NB4 (cell line): ENCODE measurements at regions not wholly inside any gene's neighbourhood (a gene's known extent, or its start where the extent isn't known, plus 50 kb on each side); places are given as distances from the start of the nearest gene placed in this dataset.

ENCODE experiments used
- DNase-seq: peaks from one replicate; pipeline ENCODE4 v3.0.0; 2010; ENCODE audit warnings: low read depth
- H3K4me3 ChIP-seq: one replicate; pipeline ENCODE4 v1.5.1; 2011; ENCODE audit warnings: mild to moderate bottlenecking, low read depth, low read length, moderate library complexity
- MYC ChIP-seq: IDR thresholded peaks from 2 replicates; pipeline ENCODE4 v1.6.1; 2011; ENCODE audit warnings: low read depth, low read length
- POLR2A ChIP-seq: IDR thresholded peaks from 2 replicates; pipeline ENCODE4 v1.6.1; 2011; ENCODE audit warnings: mild to moderate bottlenecking; ENCODE audit not compliant: insufficient read length; ENCODE audit errors: extremely low read depth
- TF ChIP-seq, protein P1 (sequence below): IDR thresholded peaks from 2 replicates; pipeline ENCODE4 v1.6.1; 2011; ENCODE audit warnings: low read depth, low read length
- TF ChIP-seq, protein P2 (sequence below): IDR thresholded peaks from one replicate; pipeline ENCODE4 v1.5.1; 2012; ENCODE audit warnings: low read depth, low read length

DNA sequence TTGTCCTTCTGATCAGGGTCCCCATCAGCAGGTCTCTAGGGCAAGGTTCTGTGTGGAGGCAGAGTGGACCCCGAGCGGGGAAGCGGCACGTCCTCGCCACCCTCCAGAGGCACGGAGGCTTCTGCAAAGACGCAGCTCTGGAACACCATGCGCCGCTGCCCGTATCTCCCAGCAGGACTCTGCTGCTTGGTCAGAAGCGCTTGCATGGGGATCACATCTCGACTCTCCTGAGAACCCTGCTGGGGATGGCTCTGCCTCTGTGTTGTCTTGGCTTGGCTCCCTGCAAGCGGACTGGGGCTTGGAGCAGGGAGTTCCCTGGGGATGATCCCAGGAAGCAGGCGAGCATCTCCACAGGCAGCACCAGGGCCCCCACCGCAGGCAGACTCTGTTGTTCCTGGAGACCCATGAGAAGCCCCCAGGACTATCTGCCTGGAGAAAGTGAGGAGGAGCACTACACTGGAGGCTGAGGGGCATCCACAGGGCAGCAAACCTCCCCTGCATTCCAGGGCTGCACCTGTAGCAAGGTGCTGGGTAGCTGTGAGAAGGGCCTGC, 520.5 kb downstream of the GLRX3 start:
- H3K4me3 ChIP-seq, result no peak overlapping the region
- DNase-seq, result no peak
- TF ChIP-seq MYC (no peak), POLR2A (no peak)
- TF ChIP-seq, protein P1, sequence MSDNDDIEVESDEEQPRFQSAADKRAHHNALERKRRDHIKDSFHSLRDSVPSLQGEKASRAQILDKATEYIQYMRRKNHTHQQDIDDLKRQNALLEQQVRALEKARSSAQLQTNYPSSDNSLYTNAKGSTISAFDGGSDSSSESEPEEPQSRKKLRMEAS, result no peak

DNA sequence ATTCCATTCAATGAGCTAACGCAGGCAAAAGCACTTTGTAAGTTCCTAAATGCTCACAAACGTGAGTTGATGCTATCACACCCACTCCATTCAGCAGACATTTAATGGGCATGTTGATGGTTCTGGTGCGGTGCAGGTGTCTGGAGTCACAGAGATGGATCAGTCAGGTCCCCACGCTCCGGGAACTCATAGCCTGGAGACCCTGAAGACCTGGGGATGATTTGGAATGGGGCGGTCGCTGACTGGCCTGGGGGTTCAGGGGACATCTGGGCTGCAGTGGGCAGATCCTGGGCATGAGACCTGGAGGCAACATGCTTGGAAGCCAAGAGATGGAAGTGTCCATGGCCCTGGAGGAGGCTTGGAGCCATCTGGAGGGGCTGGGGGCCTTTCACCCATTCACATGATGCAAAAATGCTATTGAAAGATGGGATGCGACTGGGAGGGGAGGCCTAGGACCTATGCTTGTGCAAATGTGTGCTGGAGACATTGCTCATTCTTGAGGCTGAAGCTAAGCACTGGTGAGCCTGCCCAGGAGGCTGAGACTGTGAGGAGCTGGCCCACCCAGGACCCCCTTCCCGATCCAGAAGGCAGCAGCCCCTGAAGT, 522.6 kb downstream of the GLRX3 start:
- no peak overlapping the region for H3K4me3 ChIP-seq
- TF ChIP-seq, protein P2, sequence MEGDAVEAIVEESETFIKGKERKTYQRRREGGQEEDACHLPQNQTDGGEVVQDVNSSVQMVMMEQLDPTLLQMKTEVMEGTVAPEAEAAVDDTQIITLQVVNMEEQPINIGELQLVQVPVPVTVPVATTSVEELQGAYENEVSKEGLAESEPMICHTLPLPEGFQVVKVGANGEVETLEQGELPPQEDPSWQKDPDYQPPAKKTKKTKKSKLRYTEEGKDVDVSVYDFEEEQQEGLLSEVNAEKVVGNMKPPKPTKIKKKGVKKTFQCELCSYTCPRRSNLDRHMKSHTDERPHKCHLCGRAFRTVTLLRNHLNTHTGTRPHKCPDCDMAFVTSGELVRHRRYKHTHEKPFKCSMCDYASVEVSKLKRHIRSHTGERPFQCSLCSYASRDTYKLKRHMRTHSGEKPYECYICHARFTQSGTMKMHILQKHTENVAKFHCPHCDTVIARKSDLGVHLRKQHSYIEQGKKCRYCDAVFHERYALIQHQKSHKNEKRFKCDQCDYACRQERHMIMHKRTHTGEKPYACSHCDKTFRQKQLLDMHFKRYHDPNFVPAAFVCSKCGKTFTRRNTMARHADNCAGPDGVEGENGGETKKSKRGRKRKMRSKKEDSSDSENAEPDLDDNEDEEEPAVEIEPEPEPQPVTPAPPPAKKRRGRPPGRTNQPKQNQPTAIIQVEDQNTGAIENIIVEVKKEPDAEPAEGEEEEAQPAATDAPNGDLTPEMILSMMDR, result no peak
- TF ChIP-seq POLR2A (no peak), MYC (no peak)
- TF ChIP-seq, protein P1, result no peak
- no peak for DNase-seq

DNA sequence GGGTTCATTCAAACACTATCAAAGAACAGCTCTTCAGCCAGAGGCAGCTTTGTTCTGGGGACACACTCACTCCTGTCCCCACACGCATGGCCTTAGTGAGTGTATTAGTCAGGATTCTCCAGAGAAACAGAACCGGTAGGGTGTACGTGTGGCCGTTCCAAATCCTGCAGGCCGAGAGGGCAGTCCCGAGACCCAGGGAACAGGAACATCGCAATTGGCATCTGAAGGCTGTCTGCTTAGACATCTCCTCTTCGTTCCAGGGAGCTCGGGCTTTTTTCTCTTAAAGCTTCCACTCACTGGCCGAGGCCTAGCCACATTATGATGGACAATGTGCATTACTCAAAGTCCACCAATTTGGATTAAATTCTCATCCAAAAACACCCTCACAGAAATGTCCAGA, 523.3 kb downstream of the GLRX3 start:
- no peak overlapping the region for H3K4me3 ChIP-seq
- DNase-seq, result no peak
- TF ChIP-seq, protein P2, result no peak
- TF ChIP-seq, protein P1, result no peak
- TF ChIP-seq POLR2A (no peak), MYC (no peak)

DNA sequence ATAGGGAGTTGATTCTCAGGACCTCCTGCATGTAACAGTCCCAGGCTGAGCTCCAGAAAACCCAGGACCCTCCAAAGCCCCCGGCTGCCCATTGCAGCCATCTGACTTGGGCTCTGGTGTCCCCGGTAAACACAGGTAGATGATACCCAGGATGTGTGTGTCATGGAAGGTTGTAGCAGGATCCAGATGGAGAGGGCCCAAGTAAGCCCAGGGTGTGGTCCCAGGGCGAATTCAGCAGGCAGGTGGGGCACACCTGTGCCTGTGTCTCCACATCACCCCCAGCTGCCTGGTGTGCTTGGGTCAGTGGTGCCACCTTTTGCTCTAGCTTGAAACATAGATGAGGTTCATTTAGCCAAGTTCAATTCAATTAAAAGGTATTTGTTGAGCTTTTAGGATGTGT, 524.1 kb downstream of the GLRX3 start:
- no peak overlapping the region for H3K4me3 ChIP-seq
- DNase-seq, result no peak
- TF ChIP-seq, protein P2, result no peak
- no peak for TF ChIP-seq MYC
- TF ChIP-seq, protein P1, result no peak
- no peak for TF ChIP-seq POLR2A

DNA sequence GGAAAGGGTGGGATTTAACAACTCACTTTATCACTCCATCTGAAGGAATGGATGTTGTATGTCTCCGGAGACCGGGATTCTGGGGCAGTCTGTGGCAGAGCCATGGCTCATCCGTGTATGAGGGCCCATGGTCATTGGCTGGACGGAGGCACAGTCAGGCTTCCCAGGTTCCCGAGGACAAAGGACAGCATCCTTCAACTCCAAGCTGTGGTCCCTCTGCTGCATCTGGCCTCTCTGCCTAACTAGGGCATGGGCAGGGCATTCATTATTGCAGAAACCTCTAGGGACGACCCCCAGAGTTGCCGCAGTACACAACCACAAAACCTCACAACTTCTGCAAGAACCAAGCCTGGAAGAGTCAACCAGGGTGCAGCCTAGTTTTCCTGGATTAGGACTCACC, 525.2 kb downstream of the GLRX3 start:
- H3K4me3 ChIP-seq, result no peak overlapping the region
- DNase-seq, result no peak
- no peak for TF ChIP-seq POLR2A
- TF ChIP-seq MYC, result no peak
- TF ChIP-seq, protein P1, result no peak
- TF ChIP-seq, protein P2, result no peak

DNA sequence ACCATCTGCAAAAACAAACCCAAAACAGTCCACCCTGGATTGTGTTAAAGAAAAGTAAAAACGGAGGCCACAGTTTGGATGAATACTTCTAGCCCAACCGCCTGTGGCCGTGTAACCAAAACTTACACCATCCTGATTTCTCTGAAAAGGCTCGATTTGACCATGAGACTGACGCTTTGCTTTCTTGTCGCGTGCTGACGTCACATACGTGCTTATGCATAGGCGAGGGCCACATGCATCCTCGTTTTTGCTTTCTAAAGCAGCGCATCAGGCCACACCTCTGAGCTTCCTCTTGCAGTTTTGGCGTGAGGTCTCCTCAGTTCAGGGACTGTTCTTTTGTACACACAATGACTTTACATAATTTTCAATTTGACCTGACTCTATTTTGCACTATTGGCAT, 526.6 kb downstream of the GLRX3 start:
- no peak for DNase-seq
- no peak overlapping the region for H3K4me3 ChIP-seq
- TF ChIP-seq, protein P2, result no peak
- TF ChIP-seq, protein P1, result no peak
- TF ChIP-seq POLR2A (no peak), MYC (no peak)
